HepG2 (cell line): ENCODE measurements at regions not wholly inside any gene's neighbourhood (a gene's known extent, or its start where the extent isn't known, plus 50 kb on each side); places are given as distances from the start of the nearest gene placed in this dataset.

Source experiments
- ASH2L ChIP-seq: fragments of 300-600, 200-600 bp; sonication (generic); IDR thresholded peaks from 2 replicates; pipeline ENCODE4 v1.7.0; 2017; ENCODE audit warnings: low read depth, mild to moderate bottlenecking, moderate library complexity, mixed read lengths, low read length; ENCODE audit not compliant: insufficient read length
- JUND ChIP-seq: sonication (generic); formaldehyde crosslinking; IDR thresholded peaks from 2 replicates; pipeline ENCODE4 v1.8.0; 2022; ENCODE audit warnings: mild to moderate bottlenecking, missing genetic modification reagents
- KDM1A ChIP-seq: IDR thresholded peaks from 2 replicates; pipeline ENCODE4 v1.6.1; 2016; ENCODE audit warnings: missing compliant biosample characterization
- TAF1 ChIP-seq: sonication (generic); formaldehyde crosslinking; IDR thresholded peaks from 2 replicates; pipeline ENCODE4 v1.4.0; 2020; ENCODE audit warnings: missing genetic modification reagents
- TCF7L2 ChIP-seq: IDR thresholded peaks from 2 replicates; pipeline ENCODE4 v1.6.1; 2011; ENCODE audit warnings: mild to moderate bottlenecking, low read depth, low read length, moderate library complexity
- ZBTB49 ChIP-seq: sonication (generic); formaldehyde crosslinking; IDR thresholded peaks from 2 replicates; pipeline ENCODE4 v1.4.0; 2020; ENCODE audit warnings: missing genetic modification reagents, borderline replicate concordance
- ZBTB7A ChIP-seq: sonication (generic); formaldehyde crosslinking; IDR thresholded peaks from 2 replicates; pipeline ENCODE4 v1.8.0; 2022; ENCODE audit warnings: mild to moderate bottlenecking, missing genetic modification reagents
- ZHX1 ChIP-seq: sonication (generic); formaldehyde crosslinking; IDR thresholded peaks from 2 replicates; pipeline ENCODE4 v1.8.1; 2022; ENCODE audit warnings: low read depth, mild to moderate bottlenecking, missing genetic modification reagents
- ZHX2 ChIP-seq, 2 experiments: sonication (generic) in 1 of 2; formaldehyde crosslinking in 1 of 2; IDR thresholded peaks; 2 replicates each; pipeline versions ENCODE4 v1.6.1 to v1.9.0; 2014 to 2022; ENCODE audit warnings: antibody characterized with exemption in 1 of 2, borderline replicate concordance in 1 of 2, inconsistent platforms in 1 of 2, low read depth in 1 of 2, missing genetic modification reagents in 1 of 2
- ZNF124 ChIP-seq: sonication (generic); formaldehyde crosslinking; IDR thresholded peaks from 2 replicates; pipeline ENCODE4 v1.4.0; 2020; ENCODE audit warnings: missing genetic modification reagents
- TF ChIP-seq, protein P1 (sequence below): sonication (generic); formaldehyde crosslinking; IDR thresholded peaks from 2 replicates; pipeline ENCODE4 v1.5.0; 2020; ENCODE audit warnings: mild to moderate bottlenecking, missing genetic modification reagents, moderate library complexity
- TF ChIP-seq, protein P2 (sequence below): IDR thresholded peaks from 2 replicates; pipeline ENCODE4 v1.6.1; 2016; ENCODE audit warnings: missing genetic modification reagents, missing compliant biosample characterization

DNA sequence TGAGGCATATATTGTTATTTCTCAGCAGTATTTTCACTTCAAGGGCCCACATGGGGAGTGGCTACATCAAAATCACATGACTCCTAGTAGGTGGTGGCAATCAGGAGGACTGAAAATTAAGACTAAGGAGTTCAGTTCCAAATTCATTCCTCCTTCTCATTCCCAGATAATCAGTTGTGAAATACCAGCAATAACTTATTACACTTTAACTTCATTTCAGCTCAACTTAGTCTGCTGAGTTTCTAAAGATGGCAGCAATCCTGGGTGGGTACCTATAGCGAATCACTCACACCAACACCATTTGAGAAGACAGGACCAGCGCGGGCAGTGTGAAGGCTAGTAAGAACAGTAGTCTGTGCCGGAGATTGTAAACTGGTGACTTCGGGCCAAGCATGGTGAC, 63.9 kb upstream of the SLC10A2 start:
- no peak for TF ChIP-seq JUND (CRISPR knock-in tag)
- TF ChIP-seq, protein P1, sequence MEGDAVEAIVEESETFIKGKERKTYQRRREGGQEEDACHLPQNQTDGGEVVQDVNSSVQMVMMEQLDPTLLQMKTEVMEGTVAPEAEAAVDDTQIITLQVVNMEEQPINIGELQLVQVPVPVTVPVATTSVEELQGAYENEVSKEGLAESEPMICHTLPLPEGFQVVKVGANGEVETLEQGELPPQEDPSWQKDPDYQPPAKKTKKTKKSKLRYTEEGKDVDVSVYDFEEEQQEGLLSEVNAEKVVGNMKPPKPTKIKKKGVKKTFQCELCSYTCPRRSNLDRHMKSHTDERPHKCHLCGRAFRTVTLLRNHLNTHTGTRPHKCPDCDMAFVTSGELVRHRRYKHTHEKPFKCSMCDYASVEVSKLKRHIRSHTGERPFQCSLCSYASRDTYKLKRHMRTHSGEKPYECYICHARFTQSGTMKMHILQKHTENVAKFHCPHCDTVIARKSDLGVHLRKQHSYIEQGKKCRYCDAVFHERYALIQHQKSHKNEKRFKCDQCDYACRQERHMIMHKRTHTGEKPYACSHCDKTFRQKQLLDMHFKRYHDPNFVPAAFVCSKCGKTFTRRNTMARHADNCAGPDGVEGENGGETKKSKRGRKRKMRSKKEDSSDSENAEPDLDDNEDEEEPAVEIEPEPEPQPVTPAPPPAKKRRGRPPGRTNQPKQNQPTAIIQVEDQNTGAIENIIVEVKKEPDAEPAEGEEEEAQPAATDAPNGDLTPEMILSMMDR: no peak
- TF ChIP-seq ZHX2 (IDR thresholded peaks at IDR 0.05; ENCODE audit: low read depth): no peak
- TF ChIP-seq ZHX2 (CRISPR knock-in tag; IDR thresholded peaks at IDR 0.05; ENCODE audit: borderline replicate concordance): no peak
- no peak for TF ChIP-seq ZBTB49 (CRISPR knock-in tag)
- TF ChIP-seq, protein P2, sequence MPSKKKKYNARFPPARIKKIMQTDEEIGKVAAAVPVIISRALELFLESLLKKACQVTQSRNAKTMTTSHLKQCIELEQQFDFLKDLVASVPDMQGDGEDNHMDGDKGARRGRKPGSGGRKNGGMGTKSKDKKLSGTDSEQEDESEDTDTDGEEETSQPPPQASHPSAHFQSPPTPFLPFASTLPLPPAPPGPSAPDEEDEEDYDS (CRISPR knock-in tag): no peak
- no peak for TF ChIP-seq ZNF124 (CRISPR knock-in tag)
- TF ChIP-seq TAF1 (CRISPR knock-in tag): no peak
- no peak for TF ChIP-seq KDM1A
- TF ChIP-seq ASH2L: no peak
- no peak for TF ChIP-seq TCF7L2
- TF ChIP-seq ZBTB7A: no peak
- TF ChIP-seq ZHX1: no peak
